Midbrain (tissue), 1 donor: ENCODE measurements at regions not wholly inside any gene's neighbourhood (a gene's known extent, or its start where the extent isn't known, plus 50 kb on each side); places are given as distances from the start of the nearest gene placed in this dataset.
"Not testable (repeated sequence)": the region's sequence is repeated elsewhere in the genome, so short reads cannot be mapped to it uniquely, and the experiment has no call there.

Source experiments
- DNase-seq: peaks from one replicate; lab custom pipeline; 2025; lab: John Stamatoyannopoulos, UW

- no peak for DNase-seq
These were observed 359.5 kb downstream of the SHANK2 start for GRCh38 chr11:70892889-70893288.

DNA sequence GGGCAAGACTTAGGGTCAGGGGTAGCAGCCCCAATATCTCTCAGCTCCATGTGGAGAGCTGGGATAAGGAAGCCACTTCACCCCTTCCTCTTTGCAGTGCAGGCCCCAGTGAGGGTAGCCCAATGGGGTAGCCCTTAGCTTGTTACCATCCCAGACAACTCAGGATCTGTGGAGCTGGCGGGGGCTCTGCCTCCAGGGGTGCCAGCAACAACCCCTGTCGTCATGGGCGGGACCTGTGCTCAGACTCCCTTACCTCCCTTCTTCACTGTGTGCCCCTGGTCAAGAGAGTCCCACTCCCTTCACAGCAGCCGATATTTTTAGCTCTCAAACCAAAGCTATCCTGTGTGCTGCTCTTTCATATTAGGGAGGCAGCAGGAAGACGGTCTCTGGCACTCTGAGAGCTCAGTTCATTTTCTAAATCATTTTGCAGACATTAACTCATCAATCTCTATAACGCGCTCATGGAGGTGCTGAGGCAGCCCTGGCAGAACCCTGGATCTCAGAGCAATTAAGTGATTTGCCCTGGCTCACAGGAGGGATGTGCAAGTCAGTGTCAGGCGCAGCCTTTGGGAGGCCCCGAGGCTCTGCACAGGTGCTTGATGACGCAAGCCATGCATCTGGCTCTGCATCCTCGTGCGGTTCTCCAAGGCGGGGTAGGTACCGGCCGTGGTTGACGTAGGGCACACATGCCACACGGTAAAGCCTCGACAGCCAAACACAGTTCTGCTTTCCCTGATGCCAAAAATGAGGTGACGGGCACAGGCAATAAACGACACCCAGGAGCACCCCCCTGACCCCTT lies 357.6 kb downstream of the SHANK2 start:
- DNase-seq = no peak

GRCh38 chr11:70895366-70895670 lies 357.1 kb downstream of the SHANK2 start:
- DNase-seq = no peak

DNA sequence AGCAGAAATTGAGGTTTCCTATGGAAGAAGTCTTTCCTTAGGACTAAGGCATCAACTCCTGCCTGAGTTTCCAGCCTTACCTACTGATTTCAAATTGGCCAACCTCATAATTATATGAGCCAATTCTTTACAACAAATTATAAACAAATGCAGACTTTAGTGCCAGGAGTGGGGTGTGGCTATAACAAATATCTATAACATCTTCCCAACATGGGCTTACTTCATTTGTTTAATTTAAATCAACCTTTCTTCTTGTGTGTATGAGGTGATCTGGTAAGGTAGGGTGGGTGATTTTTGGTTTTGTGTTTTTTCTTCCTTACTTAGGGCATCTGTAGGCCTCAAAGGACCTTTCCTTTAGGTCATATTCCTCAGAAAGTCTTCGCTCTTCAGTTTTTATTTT lies 354.9 kb downstream of the SHANK2 start:
- no peak for DNase-seq

DNA sequence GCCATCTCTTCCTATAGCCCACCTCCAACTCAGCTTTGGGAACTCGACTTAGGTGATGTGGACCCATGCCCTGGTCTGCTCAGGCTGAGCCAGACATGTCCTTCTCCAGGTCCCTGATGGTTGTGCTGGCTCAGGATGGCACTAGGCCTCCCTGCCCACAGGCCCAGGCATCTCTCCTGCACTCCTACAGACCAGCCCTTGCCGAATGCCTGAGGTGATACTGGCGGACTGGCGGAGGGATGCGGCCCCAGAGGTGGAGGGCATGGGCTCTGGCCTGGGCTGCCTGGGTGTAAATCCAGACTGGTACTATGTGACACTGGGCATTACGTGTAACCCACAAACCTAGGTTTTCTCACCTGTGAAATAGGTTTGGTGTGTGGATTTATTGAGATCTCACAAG lies 352.8 kb downstream of the SHANK2 start:
- no peak for DNase-seq

DNA sequence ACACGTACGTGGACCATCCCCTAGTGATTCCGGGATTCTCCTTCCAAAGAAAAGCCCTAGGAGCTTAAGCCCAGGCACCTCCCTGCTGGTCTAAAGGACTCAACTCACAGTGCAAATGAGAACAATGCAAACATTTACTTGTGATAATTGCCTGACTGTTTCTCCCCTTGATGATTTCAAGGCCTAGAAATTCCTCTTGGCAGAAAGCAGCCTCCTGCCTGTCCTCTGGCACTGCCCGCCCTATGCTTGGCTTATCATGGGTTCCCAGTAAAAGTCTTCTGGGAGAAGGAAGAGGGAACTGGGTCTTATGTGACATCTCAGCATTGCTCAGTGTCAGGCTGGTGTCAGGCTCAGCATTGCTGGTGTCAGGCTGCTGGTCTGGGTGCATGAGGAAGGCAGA lies 351.8 kb downstream of the SHANK2 start:
- DNase-seq = no peak

- no peak for DNase-seq
These were observed 350.3 kb downstream of the SHANK2 start for GRCh38 chr11:70901951-70902521.

DNA sequence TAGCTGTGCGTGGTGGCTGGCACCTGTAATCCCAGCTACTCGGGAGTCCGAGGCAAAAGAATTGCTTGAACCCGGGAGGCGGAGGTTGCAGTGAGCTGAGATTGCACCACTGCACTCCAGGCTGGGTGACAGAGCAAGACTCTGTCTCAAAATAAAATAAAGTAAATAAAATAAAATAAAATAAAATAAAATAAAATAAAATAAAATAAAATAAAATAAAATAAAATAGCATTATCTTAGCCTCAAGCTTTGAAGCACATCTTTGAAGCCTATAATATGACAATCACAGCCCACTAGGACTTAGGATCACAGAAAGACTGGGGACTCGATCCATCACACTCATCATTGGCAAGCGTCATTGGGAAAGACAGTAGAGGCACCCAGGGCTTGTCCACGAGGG lies 349.1 kb downstream of the SHANK2 start:
- not testable (repeated sequence) for DNase-seq

DNA sequence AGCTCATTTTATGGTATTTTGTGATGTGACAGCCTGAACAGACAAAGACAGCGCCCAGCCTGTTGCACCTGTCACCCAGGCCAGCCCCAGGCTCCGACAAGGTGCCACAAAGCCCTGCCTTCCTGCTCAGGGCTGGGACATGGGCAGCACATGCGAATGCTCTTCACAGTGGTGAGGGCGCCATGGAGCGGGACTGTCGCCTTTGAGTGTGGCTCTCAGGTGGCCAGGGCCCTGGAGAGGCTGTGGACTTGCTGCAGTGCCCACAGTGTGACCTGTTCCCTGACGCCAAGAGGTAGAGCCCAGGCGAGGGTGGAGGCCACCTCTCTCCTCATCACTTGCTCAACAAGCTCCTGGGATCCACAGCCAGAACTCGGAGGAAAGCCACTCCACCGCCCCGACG lies 346.3 kb downstream of the SHANK2 start:
- DNase-seq = no peak

DNA sequence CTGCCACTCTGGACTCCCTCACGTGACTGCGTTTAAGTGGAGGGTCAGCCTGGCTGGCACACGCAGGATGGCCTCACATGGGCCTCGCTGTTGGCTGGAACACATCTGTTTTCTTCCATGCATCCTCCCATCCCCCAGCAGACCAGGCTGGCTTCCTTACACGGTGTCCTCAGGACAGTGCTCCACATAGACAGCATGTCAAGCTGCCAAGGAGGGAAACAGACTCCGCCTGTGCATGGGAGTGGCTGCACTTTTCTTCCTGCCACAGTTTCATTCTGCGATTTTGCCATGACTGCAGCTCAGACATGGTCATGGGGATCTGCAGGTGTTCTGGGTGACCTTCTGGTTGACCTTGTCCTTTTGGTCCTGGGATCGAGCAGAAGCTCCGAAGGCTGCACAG lies 344.2 kb downstream of the SHANK2 start:
- DNase-seq = no peak

DNA sequence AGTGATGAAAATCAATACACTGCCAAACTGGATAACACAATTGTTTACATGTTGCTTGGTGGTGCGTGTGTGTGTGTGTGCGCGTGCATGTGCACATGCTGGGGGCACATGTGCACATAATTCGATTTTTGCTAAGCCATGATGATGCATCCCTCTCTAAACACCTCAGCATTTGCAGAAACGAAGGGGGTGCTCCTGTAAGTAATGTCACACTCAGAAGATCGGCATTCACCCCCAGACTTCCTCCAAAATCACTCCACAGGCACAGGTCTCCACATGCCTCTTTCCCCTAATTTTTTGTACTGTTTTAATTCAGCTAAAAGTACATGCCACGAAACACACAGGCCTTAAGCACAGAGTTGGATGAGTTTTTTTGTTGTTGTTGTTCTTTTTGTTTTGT lies 341.5 kb downstream of the SHANK2 start:
- DNase-seq = no peak

DNA sequence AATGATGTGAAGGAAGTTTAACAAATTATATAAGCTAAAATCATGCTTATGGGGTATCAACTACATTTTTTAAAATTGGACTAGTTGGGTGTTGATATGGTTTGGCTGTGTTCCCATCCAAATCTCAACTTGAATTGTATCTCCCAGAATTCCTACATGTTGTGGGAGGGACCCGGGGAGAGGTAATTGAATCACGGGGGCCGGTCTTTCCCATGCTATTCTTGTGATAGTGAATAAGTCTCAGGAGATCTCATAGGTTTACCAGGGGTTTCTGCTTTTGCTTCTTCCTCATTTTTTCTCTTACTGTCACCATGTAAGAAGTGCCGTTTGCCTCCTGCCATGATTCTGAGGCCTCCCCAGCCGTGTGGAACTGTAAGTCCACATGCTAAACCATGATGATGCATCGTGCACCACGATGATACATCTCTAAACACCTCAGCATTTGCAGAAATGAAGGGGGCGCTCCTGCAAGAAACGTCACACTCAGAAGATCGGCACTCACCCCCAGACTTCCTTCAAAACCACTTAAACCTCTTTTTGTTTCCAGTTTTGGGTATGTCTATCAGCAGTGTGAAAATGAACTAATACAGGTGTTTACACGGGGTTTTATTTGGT lies 340.0 kb downstream of the SHANK2 start:
- no peak for DNase-seq

- DNase-seq = no peak
These were observed 338.6 kb downstream of the SHANK2 start for GRCh38 chr11:70913715-70914231.

DNA sequence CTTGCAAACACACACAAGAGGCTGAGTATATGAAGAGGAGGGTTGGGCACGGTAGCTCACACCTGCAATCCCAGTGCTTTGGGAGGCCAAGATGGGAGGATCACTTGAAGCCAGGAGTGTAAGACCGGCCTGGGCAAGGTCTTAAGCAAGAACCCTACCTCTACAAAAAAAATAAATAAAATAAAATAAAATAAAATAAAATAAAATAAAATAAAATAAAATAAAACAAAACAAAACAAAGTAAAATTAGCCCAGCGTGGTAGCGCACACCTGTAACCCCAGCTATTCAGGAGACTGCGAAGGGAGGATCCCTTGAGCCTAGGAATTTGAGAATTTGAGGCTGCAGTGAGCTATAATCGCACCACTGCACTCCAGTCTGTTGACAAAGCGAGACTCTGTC lies 337.9 kb downstream of the SHANK2 start:
- DNase-seq = no peak

GRCh38 chr11:70915158-70915985 lies 337.0 kb downstream of the SHANK2 start:
- DNase-seq = no peak

- no peak for DNase-seq
These were observed 336.0 kb downstream of the SHANK2 start for GRCh38 chr11:70916351-70916750.

GRCh38 chr11:70918242-70918641 lies 334.1 kb downstream of the SHANK2 start:
- DNase-seq = no peak

- DNase-seq = no peak
These were observed 330.6 kb downstream of the SHANK2 start for GRCh38 chr11:70921804-70922203.

GRCh38 chr11:70924108-70924507 lies 328.3 kb downstream of the SHANK2 start:
- DNase-seq = no peak

DNA sequence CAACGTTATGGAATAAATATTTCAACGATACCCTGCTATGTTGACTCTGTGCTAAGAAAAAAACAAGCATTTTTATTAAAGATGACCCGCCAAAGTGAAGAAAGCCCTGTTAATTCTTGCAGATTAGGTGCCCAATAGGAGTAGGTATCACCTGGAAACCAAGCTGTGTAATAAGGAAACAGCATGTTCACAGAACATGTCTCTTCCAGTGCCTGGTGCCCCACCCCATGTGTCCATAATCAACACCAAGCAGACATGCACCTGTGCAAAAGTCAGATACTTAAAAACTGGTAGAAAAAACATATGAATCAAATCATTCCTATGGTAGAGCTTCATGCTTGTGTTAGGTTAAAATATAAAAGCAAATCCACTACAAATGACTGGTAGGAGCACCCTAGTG lies 327.1 kb downstream of the SHANK2 start:
- DNase-seq = no peak

- no peak for DNase-seq
These were observed 325.7 kb downstream of the SHANK2 start for GRCh38 chr11:70926543-70927201.
